IMR-90 (cell line): ENCODE measurements at regions not wholly inside any gene's neighbourhood (a gene's known extent, or its start where the extent isn't known, plus 50 kb on each side); places are given as distances from the start of the nearest gene placed in this dataset.

Source experiments
- MAFK ChIP-seq: IDR thresholded peaks from 2 replicates; pipeline ENCODE4 v1.6.1; 2012; ENCODE audit warnings: low read depth, low read length, improper control_type of control experiment
- TF ChIP-seq, protein P1 (sequence below): conservative IDR thresholded peaks from 2 replicates; pipeline ENCODE4 v1.5.1; 2012; ENCODE audit warnings: mild to moderate bottlenecking, low read depth, low read length, improper control_type of control experiment

DNA sequence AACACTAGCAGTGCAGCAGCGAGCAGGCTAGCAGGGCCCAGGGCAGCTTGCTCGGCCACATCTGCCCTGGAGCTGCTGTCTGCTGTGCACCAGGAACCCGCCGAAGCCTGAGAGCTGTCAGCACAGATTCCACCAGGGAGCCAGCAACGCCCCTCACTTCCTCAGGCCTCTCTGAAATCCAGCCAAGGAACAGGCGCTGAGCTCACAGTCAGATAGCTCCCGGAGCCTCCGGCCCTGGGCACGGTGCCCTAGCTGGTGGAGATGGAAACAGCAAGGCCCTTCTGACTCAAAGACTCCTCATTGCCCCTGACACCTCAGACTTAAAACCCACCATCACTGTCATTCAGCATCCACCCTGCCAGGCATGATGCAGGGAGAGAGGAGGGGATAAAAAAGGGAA lies 839.4 kb downstream of the MAFB start:
- no peak for TF ChIP-seq MAFK
- TF ChIP-seq, protein P1, sequence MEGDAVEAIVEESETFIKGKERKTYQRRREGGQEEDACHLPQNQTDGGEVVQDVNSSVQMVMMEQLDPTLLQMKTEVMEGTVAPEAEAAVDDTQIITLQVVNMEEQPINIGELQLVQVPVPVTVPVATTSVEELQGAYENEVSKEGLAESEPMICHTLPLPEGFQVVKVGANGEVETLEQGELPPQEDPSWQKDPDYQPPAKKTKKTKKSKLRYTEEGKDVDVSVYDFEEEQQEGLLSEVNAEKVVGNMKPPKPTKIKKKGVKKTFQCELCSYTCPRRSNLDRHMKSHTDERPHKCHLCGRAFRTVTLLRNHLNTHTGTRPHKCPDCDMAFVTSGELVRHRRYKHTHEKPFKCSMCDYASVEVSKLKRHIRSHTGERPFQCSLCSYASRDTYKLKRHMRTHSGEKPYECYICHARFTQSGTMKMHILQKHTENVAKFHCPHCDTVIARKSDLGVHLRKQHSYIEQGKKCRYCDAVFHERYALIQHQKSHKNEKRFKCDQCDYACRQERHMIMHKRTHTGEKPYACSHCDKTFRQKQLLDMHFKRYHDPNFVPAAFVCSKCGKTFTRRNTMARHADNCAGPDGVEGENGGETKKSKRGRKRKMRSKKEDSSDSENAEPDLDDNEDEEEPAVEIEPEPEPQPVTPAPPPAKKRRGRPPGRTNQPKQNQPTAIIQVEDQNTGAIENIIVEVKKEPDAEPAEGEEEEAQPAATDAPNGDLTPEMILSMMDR: no peak
